ENCODE measurements at regions not wholly inside any gene's neighbourhood (a gene's known extent, or its start where the extent isn't known, plus 50 kb on each side); places are given as distances from the start of the nearest gene placed in this dataset.
A peak's percentile ranks its signal among the peaks of the same experiment; 100 is the strongest.
"Not testable (repeated sequence)": the region's sequence is repeated elsewhere in the genome, so short reads cannot be mapped to it uniquely, and the experiment has no call there.

- no peak for DNase-seq
Observed at GRCh38 chr11:16605389-16605893, 133.0 kb upstream of the C11orf58 start.

- peak; percentile 42 for DNase-seq
Observed at GRCh38 chr11:16604794-16605388, 133.6 kb upstream of the C11orf58 start.

GRCh38 chr11:16603890-16604793, 134.3 kb upstream of the C11orf58 start:
- DNase-seq, result no peak

GRCh38 chr11:16603245-16603644, 135.2 kb upstream of the C11orf58 start:
- DNase-seq, result no peak

GRCh38 chr11:16598906-16599305, 139.5 kb upstream of the C11orf58 start:
- no peak for DNase-seq

- no peak for DNase-seq
Observed at GRCh38 chr11:16598032-16598431, 140.4 kb upstream of the C11orf58 start.

- DNase-seq, result no peak
Observed at GRCh38 chr11:16596231-16596630, 142.2 kb upstream of the C11orf58 start.

- no peak for DNase-seq
Observed at GRCh38 chr11:16591157-16591556, 147.3 kb upstream of the C11orf58 start.

GRCh38 chr11:16587670-16588069, 150.8 kb upstream of the C11orf58 start:
- DNase-seq, result no peak

GRCh38 chr11:16584569-16584968, 153.9 kb upstream of the C11orf58 start:
- no peak for DNase-seq

- not testable (repeated sequence) for DNase-seq
Observed at GRCh38 chr11:16581078-16581477, 157.4 kb upstream of the C11orf58 start.

GRCh38 chr11:16577490-16577889, 161.0 kb upstream of the C11orf58 start:
- no peak for DNase-seq

- DNase-seq, result not testable (repeated sequence)
Observed at GRCh38 chr11:16574889-16575288, 163.6 kb upstream of the C11orf58 start.

- DNase-seq, result peak; percentile 27
Observed at GRCh38 chr11:16572945-16573344, 165.5 kb upstream of the C11orf58 start.

- no peak for DNase-seq
Observed at GRCh38 chr11:16561150-16561549, 177.3 kb upstream of the C11orf58 start.

- no peak for DNase-seq
Observed at GRCh38 chr11:16558494-16558893, 180.0 kb upstream of the C11orf58 start.

- DNase-seq, result no peak
Observed at GRCh38 chr11:16555956-16556355, 182.5 kb upstream of the C11orf58 start.

GRCh38 chr11:16554361-16554760, 184.1 kb upstream of the C11orf58 start:
- no peak for DNase-seq

GRCh38 chr11:16547879-16548278, 190.6 kb upstream of the C11orf58 start:
- DNase-seq, result no peak

GRCh38 chr11:16543642-16544041, 187.3 kb upstream of the SOX6 start:
- no peak for DNase-seq

GRCh38 chr11:16542353-16542752, 186.0 kb upstream of the SOX6 start:
- DNase-seq, result no peak

GRCh38 chr11:16536513-16536912, 180.2 kb upstream of the SOX6 start:
- no peak for DNase-seq

- DNase-seq, result no peak
Observed at GRCh38 chr11:16528639-16529038, 172.3 kb upstream of the SOX6 start.

Data from NCI-H2029 (cell line).